ENCODE measurements at regions not wholly inside any gene's neighbourhood (a gene's known extent, or its start where the extent isn't known, plus 50 kb on each side); places are given as distances from the start of the nearest gene placed in this dataset.

DNA sequence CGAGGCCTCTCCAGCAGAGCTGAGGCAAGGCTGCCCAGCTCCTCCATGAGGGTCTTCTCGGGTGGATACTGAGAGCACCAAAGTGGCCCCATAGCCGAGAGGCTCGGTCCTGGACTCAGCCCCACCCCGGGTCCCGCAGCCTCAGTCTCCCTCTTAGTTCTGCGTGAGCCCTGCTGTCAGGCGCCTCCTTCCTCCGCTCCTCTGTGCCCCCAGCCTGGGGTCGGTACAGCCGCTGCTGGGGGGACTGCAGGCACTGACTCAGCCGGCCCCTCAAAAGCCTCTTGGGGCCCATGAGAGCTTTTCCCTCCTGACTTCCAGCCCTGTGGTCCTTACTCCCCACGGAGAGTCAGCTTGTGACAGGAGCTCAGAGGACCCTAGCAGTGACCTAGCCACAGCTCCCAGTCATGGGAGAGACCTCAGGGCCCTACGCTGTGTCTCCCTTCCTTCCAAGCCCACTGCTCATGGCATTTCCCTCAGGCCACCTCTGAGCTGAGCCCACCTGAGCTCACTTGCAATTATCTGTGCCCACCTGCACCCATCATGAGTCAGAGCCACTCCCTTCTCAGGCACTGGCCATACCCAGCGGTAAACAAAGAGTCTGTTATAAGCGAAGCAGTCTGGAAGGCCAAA is 295.0 kb upstream of the RTL1 start:
- Histone ChIP-seq H3K4me1 (ENCODE audit: insufficient read depth, low read length) (no peaks in the 10 kb centered on the region), H4K20me1 (ENCODE audit: insufficient read depth, low read length) (no peaks in the 10 kb centered on the region), H3K79me2 (ENCODE audit: insufficient read depth, low read length) (no peaks in the 10 kb centered on the region), H3K9me3 (ENCODE audit: low read depth, low read length) (no peaks in the 10 kb centered on the region), H3K4me3 (ENCODE audit: insufficient read depth, low read length) (no peak overlapping the region), H3K27me3 (ENCODE audit: insufficient read depth, low read length) (no peaks in the 10 kb centered on the region), H2AFZ (ENCODE audit: low read length) (no peak overlapping the region), H3K27ac (ENCODE audit: low read depth, low read length) (no peak overlapping the region), H3K36me3 (ENCODE audit: insufficient read depth, low read length) (no peaks in the 10 kb centered on the region), H3K4me2 (ENCODE audit: insufficient read depth, low read length) (no peak overlapping the region)
- no peak for DNase-seq (ENCODE audit: insufficient read length, low spot score, missing footprints)
- TF ChIP-seq, protein P1, sequence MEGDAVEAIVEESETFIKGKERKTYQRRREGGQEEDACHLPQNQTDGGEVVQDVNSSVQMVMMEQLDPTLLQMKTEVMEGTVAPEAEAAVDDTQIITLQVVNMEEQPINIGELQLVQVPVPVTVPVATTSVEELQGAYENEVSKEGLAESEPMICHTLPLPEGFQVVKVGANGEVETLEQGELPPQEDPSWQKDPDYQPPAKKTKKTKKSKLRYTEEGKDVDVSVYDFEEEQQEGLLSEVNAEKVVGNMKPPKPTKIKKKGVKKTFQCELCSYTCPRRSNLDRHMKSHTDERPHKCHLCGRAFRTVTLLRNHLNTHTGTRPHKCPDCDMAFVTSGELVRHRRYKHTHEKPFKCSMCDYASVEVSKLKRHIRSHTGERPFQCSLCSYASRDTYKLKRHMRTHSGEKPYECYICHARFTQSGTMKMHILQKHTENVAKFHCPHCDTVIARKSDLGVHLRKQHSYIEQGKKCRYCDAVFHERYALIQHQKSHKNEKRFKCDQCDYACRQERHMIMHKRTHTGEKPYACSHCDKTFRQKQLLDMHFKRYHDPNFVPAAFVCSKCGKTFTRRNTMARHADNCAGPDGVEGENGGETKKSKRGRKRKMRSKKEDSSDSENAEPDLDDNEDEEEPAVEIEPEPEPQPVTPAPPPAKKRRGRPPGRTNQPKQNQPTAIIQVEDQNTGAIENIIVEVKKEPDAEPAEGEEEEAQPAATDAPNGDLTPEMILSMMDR (IDR thresholded peaks at IDR 0.05; ENCODE audit: extremely low read depth, low read depth, low read length): no peak

DNA sequence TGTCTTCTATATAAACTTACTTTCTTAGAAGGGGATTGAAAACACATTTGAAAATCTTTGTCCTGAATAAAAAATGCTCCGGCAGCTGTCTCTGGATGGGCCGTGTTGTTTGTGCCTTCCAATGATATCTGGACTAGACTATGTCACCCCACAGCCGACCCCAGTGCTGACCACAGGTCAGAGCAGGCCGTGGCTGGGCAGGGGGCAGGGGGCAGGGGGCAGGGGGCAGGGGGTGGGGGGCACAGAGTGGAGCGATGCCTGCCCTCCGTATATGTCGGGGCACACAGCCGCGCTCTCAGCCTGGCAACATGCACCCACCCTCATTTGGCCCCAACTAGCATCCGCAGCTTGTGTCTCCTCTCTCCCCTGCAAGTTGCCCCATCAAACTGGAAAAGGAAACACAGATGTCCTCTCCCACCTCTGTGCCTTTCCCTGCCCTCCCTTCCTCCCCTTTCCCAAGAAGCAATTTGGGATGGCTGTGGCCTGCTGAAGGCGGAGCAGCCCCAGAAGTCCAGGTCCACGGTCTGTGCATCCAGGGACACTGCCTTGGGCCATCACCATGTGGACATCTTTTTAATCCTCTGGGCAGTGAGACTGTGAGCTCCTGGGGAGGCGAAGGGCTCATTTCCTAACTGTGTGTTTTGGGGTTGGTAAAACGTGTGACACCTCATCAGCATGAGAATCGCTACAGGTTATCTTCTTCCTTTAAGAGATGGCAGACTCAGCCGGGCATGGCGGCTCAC is 295.7 kb upstream of the RTL1 start:
- H3K79me2 ChIP-seq (ENCODE audit: insufficient read depth, low read length): no peaks in the 10 kb centered on the region
- H3K27ac ChIP-seq (ENCODE audit: low read depth, low read length): no peak overlapping the region
- no peaks in the 10 kb centered on the region for H4K20me1 ChIP-seq (ENCODE audit: insufficient read depth, low read length)
- TF ChIP-seq, protein P1 (IDR thresholded peaks at IDR 0.05; ENCODE audit: extremely low read depth, low read depth, low read length): no peak
- no peak overlapping the region for H3K4me2 ChIP-seq (ENCODE audit: insufficient read depth, low read length)
- DNase-seq (ENCODE audit: insufficient read length, low spot score, missing footprints): no peak
- no peak overlapping the region for H2AFZ ChIP-seq (ENCODE audit: low read length)
- H3K4me3 ChIP-seq (ENCODE audit: insufficient read depth, low read length): no peak overlapping the region
- no peaks in the 10 kb centered on the region for H3K27me3 ChIP-seq (ENCODE audit: insufficient read depth, low read length)
- no peaks in the 10 kb centered on the region for H3K9me3 ChIP-seq (ENCODE audit: low read depth, low read length)
- no peaks in the 10 kb centered on the region for H3K36me3 ChIP-seq (ENCODE audit: insufficient read depth, low read length)
- H3K4me1 ChIP-seq (ENCODE audit: insufficient read depth, low read length): no peaks in the 10 kb centered on the region

DNA sequence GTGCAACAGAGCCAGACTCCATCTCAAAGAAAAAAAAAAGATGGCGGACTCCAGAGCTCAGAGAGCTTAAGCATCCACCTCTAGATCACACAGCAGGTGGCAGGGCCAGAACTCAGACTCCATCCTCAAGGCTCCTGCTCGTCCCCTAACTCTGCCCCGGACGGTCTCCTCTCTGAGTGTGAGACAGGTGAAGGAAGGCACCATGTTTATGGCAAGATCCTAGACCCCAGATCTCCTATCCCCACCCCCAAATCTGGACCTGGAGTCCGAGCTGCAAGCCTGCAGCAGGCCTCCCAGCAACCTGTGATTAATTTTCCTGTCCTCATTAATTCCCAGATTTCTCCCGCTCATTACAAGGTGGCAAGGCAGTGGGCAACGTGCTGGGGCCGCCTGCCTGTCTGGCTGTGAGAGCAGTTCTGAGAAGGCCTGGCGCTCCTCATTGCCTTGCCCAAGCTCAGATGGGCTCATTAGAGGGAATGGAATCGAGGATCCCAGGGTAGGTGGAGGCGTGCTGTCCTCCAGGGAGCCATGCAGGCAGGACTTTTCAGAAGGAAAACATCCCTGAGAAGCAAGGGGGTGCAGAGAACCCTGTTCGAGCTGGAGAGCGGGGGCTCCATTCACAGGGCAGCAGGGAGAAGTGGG is 296.6 kb upstream of the RTL1 start:
- no peak for DNase-seq (ENCODE audit: insufficient read length, low spot score, missing footprints)
- Histone ChIP-seq H3K9me3 (ENCODE audit: low read depth, low read length) (no peaks in the 10 kb centered on the region), H4K20me1 (ENCODE audit: insufficient read depth, low read length) (no peaks in the 10 kb centered on the region), H3K27ac (ENCODE audit: low read depth, low read length) (no peak overlapping the region), H3K79me2 (ENCODE audit: insufficient read depth, low read length) (no peaks in the 10 kb centered on the region), H2AFZ (ENCODE audit: low read length) (no peak overlapping the region), H3K4me1 (ENCODE audit: insufficient read depth, low read length) (no peaks in the 10 kb centered on the region), H3K27me3 (ENCODE audit: insufficient read depth, low read length) (no peaks in the 10 kb centered on the region), H3K4me3 (ENCODE audit: insufficient read depth, low read length) (no peak overlapping the region), H3K36me3 (ENCODE audit: insufficient read depth, low read length) (no peaks in the 10 kb centered on the region), H3K4me2 (ENCODE audit: insufficient read depth, low read length) (no peak overlapping the region)
- TF ChIP-seq, protein P1 (IDR thresholded peaks at IDR 0.05; ENCODE audit: extremely low read depth, low read depth, low read length): no peak
